ENCODE measurements at regions not wholly inside any gene's neighbourhood (a gene's known extent, or its start where the extent isn't known, plus 50 kb on each side); places are given as distances from the start of the nearest gene placed in this dataset.
"Not testable (repeated sequence)": the region's sequence is repeated elsewhere in the genome, so short reads cannot be mapped to it uniquely, and the experiment has no call there.

GRCh38 chr2:106261871-106262321 is 67.8 kb upstream of the UXS1 start:
- Histone ChIP-seq H3K9me3 (no peaks in the 10 kb centered on the region), H3K4me1 (no peaks in the 10 kb centered on the region), H3K27ac (no peak overlapping the region), H3K36me3 (no peaks in the 10 kb centered on the region), H3K4me3 (no peak overlapping the region), H3K27me3 (no peaks in the 10 kb centered on the region)
- DNase-seq = no peak
- no peak for TF ChIP-seq CTCF (IDR thresholded peaks at IDR 0.05)
- intact Hi-C loops (cut with DNase I; ENCODE audit: low total_unique reads) = no loop called here

GRCh38 chr2:106258859-106259258 is 64.8 kb upstream of the UXS1 start:
- DNase-seq; H3K27me3 ChIP-seq; intact Hi-C loops (cut with DNase I; ENCODE audit: low total_unique reads); H3K4me3 ChIP-seq; H3K36me3 ChIP-seq; H3K27ac ChIP-seq; H3K9me3 ChIP-seq; H3K4me1 ChIP-seq: not testable (repeated sequence)

GRCh38 chr2:106257830-106258229 is 63.7 kb upstream of the UXS1 start:
- DNase-seq = no peak
- no peak for TF ChIP-seq CTCF (IDR thresholded peaks at IDR 0.05)
- Histone ChIP-seq H3K9me3 (no peaks in the 10 kb centered on the region), H3K36me3 (no peaks in the 10 kb centered on the region), H3K27me3 (no peaks in the 10 kb centered on the region), H3K27ac (no peak overlapping the region), H3K4me1 (no peaks in the 10 kb centered on the region), H3K4me3 (no peak overlapping the region)
- intact Hi-C loops (cut with DNase I; ENCODE audit: low total_unique reads) = no loop called here

GRCh38 chr2:106257135-106257534 is 63.0 kb upstream of the UXS1 start:
- intact Hi-C loops (cut with DNase I; ENCODE audit: low total_unique reads) = no loop called here
- H3K4me3 ChIP-seq = no peak overlapping the region
- no peak for DNase-seq
- H3K27ac ChIP-seq = no peak overlapping the region
- no peak for TF ChIP-seq CTCF (IDR thresholded peaks at IDR 0.05)
- no peaks in the 10 kb centered on the region for H3K36me3 ChIP-seq
- H3K9me3 ChIP-seq = no peaks in the 10 kb centered on the region
- H3K4me1 ChIP-seq = no peaks in the 10 kb centered on the region
- H3K27me3 ChIP-seq = no peaks in the 10 kb centered on the region

GRCh38 chr2:106249157-106249828 is 55.2 kb upstream of the UXS1 start:
- DNase-seq; H3K9me3 ChIP-seq; H3K27ac ChIP-seq; intact Hi-C loops (cut with DNase I; ENCODE audit: low total_unique reads); H3K4me1 ChIP-seq; H3K36me3 ChIP-seq; H3K27me3 ChIP-seq; H3K4me3 ChIP-seq: not testable (repeated sequence)

GRCh38 chr2:106248548-106249151 is 54.5 kb upstream of the UXS1 start:
- TF ChIP-seq CTCF (IDR thresholded peaks at IDR 0.05) = peak in 1 of 2 experiments; percentile 23
- intact Hi-C loops (cut with DNase I; ENCODE audit: low total_unique reads); DNase-seq; H3K27ac ChIP-seq; H3K4me1 ChIP-seq; H3K36me3 ChIP-seq; H3K9me3 ChIP-seq; H3K4me3 ChIP-seq; H3K27me3 ChIP-seq: not testable (repeated sequence)

All from tibial artery (tissue), 4 donors.